Endodermal cell (in vitro differentiated cells): ENCODE measurements at regions not wholly inside any gene's neighbourhood (a gene's known extent, or its start where the extent isn't known, plus 50 kb on each side); places are given as distances from the start of the nearest gene placed in this dataset.
A peak's percentile ranks its signal among the peaks of the same experiment; 100 is the strongest.

Source experiments
- DNase-seq: peaks from one replicate; pipeline ENCODE4 v3.0.0-alpha.2; 2017
- H3K27ac ChIP-seq: 2 replicates; pipeline ENCODE4 v1.5.1; 2013; ENCODE audit warnings: mild to moderate bottlenecking, low read depth, low read length, moderate library complexity
- H3K27me3 ChIP-seq: 2 replicates; pipeline ENCODE4 v1.6.1; 2013; ENCODE audit warnings: mild to moderate bottlenecking, low read length, moderate library complexity; ENCODE audit not compliant: insufficient read depth, control insufficient read depth, poor library complexity, severe bottlenecking
- H3K36me3 ChIP-seq: 2 replicates; pipeline ENCODE4 v1.7.0; 2013; ENCODE audit warnings: mild to moderate bottlenecking, low read length, moderate library complexity; ENCODE audit not compliant: control insufficient read depth, insufficient read depth
- H3K4me1 ChIP-seq: one replicate; pipeline ENCODE4 v1.7.0; 2013; ENCODE audit warnings: low read length; ENCODE audit not compliant: control insufficient read depth, insufficient read depth
- H3K4me3 ChIP-seq: 2 replicates; pipeline ENCODE4 v1.5.1; 2013; ENCODE audit warnings: mild to moderate bottlenecking, low read length, moderate library complexity
- H3K9ac ChIP-seq: 2 replicates; pipeline ENCODE4 v1.6.1; 2013; ENCODE audit warnings: mild to moderate bottlenecking, low read length, moderate library complexity; ENCODE audit not compliant: poor library complexity, severe bottlenecking; ENCODE audit errors: extremely low read depth
- H3K9me3 ChIP-seq: 2 replicates; pipeline ENCODE4 v1.6.1; 2013; ENCODE audit warnings: mild to moderate bottlenecking, low read length, moderate library complexity; ENCODE audit not compliant: control insufficient read depth
- H3K27ac Mint-ChIP-seq: 2 replicates; pipeline ENCODE4 v1.8.0; 2020; ENCODE audit warnings: mixed read lengths
- H3K27me3 Mint-ChIP-seq: 2 replicates; pipeline ENCODE4 v1.8.0; 2021; ENCODE audit warnings: mild to moderate bottlenecking, mixed read lengths; ENCODE audit not compliant: insufficient read depth
- H3K36me3 Mint-ChIP-seq: 2 replicates; pipeline ENCODE4 v1.8.0; 2020; ENCODE audit warnings: low read depth, mixed read lengths
- H3K4me1 Mint-ChIP-seq: 2 replicates; pipeline ENCODE4 v1.8.0; 2020; ENCODE audit warnings: mixed read lengths
- H3K4me3 Mint-ChIP-seq: 2 replicates; pipeline ENCODE4 v1.8.0; 2020; ENCODE audit warnings: mild to moderate bottlenecking, moderate library complexity, mixed read lengths
- H3K9me3 Mint-ChIP-seq: 2 replicates; pipeline ENCODE4 v1.8.0; 2020; ENCODE audit warnings: mild to moderate bottlenecking, mixed read lengths
- WGBS, 2 experiments: methylation state at CpG; one replicate each; pipeline versions ENCODE4 v1.1.5 to v1.1.7; 2013; ENCODE audit warnings: missing lambda C conversion rate in 2 of 2, mixed read lengths in 1 of 2; ENCODE audit not compliant: insufficient coverage in 1 of 2, insufficient read length in 1 of 2; 5-methylcytosine and 5-hydroxymethylcytosine counted together
- TF ChIP-seq, protein P1 (sequence below): fragments of 200-600 bp; sonication (generic); conservative IDR thresholded peaks from 2 replicates; pipeline ENCODE4 v1.5.0; 2021; ENCODE audit warnings: antibody characterized with exemption, mild to moderate bottlenecking

DNA sequence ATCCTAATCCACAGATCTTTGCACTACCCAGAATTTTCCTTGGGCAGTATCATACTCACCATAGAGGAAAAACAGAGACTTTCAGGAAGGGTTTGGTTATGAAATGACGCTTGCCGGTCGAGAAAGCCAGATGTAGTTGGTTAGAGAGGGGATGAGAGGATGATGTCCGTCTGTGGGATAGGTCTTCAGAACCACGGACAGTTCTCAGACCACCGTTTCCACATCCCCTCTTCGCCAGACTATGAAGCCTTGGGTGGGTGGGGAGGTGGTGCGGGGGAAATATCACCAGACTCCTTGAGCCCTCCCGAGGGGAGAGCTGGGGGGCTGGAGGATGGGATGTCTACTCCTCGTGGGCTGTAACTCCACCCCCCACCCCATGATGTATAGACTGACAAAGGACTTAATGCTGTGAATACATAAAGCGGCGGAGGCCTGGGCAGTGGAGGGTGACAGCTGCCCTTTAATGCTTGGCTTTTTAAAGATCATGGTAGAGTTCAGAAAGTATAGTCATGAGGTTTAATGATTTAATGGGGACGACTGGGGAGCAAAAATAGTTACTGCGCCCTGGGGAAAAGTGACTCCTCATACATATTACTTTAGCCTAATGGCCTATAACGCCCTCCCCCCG, 96.6 kb downstream of the MRM1 start:
- no peak overlapping the region for H3K27ac ChIP-seq
- Mint-ChIP-seq H3K27me3 (peaks cover 50% of the 10 kb centered on the region), H3K27ac (no peak overlapping the region), H3K4me1 (peaks cover 5% of the 10 kb centered on the region), H3K9me3 (no peaks in the 10 kb centered on the region), H3K36me3 (no peaks in the 10 kb centered on the region), H3K4me3 (no peak overlapping the region)
- peak; percentile 83 for DNase-seq
- 36 to 46% methylated on average over 3 to 13 of the region's 16 CpGs for WGBS, 2 experiments
- H3K9me3 ChIP-seq = no peaks in the 10 kb centered on the region
- TF ChIP-seq, protein P1, sequence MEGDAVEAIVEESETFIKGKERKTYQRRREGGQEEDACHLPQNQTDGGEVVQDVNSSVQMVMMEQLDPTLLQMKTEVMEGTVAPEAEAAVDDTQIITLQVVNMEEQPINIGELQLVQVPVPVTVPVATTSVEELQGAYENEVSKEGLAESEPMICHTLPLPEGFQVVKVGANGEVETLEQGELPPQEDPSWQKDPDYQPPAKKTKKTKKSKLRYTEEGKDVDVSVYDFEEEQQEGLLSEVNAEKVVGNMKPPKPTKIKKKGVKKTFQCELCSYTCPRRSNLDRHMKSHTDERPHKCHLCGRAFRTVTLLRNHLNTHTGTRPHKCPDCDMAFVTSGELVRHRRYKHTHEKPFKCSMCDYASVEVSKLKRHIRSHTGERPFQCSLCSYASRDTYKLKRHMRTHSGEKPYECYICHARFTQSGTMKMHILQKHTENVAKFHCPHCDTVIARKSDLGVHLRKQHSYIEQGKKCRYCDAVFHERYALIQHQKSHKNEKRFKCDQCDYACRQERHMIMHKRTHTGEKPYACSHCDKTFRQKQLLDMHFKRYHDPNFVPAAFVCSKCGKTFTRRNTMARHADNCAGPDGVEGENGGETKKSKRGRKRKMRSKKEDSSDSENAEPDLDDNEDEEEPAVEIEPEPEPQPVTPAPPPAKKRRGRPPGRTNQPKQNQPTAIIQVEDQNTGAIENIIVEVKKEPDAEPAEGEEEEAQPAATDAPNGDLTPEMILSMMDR = no peak
- no peak overlapping the region for H3K9ac ChIP-seq
- H3K27me3 ChIP-seq = peaks cover 47% of the 10 kb centered on the region
- no peak overlapping the region for H3K4me3 ChIP-seq
- no peaks in the 10 kb centered on the region for H3K4me1 ChIP-seq
- no peaks in the 10 kb centered on the region for H3K36me3 ChIP-seq

DNA sequence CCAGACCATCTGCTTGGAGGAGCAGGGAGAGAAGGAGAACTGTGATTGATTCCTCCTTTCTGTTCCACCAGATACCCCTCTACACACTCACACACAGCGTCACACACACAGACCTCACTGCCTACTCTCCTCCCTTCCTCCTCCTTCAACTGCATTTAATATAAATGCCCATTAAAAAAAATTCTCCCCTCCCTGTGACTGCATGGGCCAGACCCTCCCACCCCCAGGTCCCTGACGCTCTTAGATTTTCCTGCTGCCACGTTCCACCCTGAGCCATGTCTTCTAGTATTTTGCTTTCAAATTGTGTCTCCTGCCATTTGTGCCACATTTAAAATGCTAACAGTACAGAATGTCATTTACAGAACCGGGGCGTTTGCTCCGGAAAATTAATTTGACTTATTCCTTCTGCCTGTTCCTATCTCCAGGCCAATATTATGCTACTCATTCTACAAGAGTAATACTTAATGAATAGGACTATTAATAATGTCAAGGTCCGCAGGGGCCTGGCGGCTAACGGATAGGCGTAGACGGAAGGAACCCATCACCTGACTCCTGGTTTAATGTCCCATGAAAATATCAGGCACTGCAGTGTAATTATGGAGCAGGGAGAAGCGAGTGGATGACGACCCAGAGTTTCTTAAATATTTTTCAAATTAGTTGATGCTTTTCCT, 100.2 kb downstream of the MRM1 start:
- 87 to 89% methylated on average over 9 to 12 of the region's 13 CpGs for WGBS, 2 experiments
- no peak for DNase-seq
- Histone ChIP-seq H3K4me3 (no peak overlapping the region), H3K4me1 (peaks cover 4% of the 10 kb centered on the region), H3K9ac (no peak overlapping the region), H3K36me3 (no peaks in the 10 kb centered on the region), H3K27ac (no peak overlapping the region), H3K9me3 (no peaks in the 10 kb centered on the region), H3K27me3 (peaks cover 69% of the 10 kb centered on the region)
- TF ChIP-seq, protein P1 = no peak
- Mint-ChIP-seq H3K4me1 (peaks cover 15% of the 10 kb centered on the region), H3K27ac (no peak overlapping the region), H3K36me3 (no peaks in the 10 kb centered on the region), H3K27me3 (peaks cover 75% of the 10 kb centered on the region), H3K4me3 (no peak overlapping the region), H3K9me3 (no peaks in the 10 kb centered on the region)

DNA sequence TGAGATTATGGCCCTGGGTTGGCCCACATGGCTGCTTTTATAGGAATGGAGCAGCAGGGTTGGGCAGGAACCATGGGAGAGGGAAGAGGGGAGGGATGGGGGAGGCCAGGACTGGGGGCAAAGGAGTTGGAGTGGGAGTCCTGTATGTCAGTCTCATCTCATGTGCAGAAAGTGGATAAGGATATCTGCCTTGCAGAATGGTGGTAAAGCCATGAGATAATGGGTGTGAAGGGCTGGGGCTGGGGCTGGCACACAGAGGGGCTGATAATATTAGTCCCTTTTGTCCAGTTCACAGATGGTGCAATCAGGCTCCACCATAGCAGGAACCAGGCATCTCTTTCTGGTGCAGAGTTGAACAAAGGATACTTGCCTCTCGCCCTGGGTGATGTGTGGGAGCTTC, 101.3 kb downstream of the MRM1 start:
- H3K27ac Mint-ChIP-seq = no peak overlapping the region
- 81% methylated on average over 1 of the region's 1 CpG; no CpG with 5 or more reads in 1 of the 2 experiments for WGBS, 2 experiments
- DNase-seq = no peak
- Histone ChIP-seq H3K9ac (no peak overlapping the region), H3K27ac (no peak overlapping the region), H3K4me1 (peaks cover 4% of the 10 kb centered on the region), H3K9me3 (no peaks in the 10 kb centered on the region), H3K27me3 (peaks cover 69% of the 10 kb centered on the region), H3K36me3 (no peaks in the 10 kb centered on the region), H3K4me3 (no peak overlapping the region)
- peaks cover 14% of the 10 kb centered on the region for H3K4me1 Mint-ChIP-seq
- no peak overlapping the region for H3K4me3 Mint-ChIP-seq
- TF ChIP-seq, protein P1 = no peak
- no peaks in the 10 kb centered on the region for H3K9me3 Mint-ChIP-seq
- no peaks in the 10 kb centered on the region for H3K36me3 Mint-ChIP-seq
- H3K27me3 Mint-ChIP-seq = peaks cover 75% of the 10 kb centered on the region
